NT2/D1 (cell line): ENCODE measurements at regions not wholly inside any gene's neighbourhood (a gene's known extent, or its start where the extent isn't known, plus 50 kb on each side); places are given as distances from the start of the nearest gene placed in this dataset.

ENCODE experiments used
- YY1 ChIP-seq: IDR thresholded peaks from 2 replicates; pipeline ENCODE4 v1.6.1; 2011; ENCODE audit not compliant: insufficient read length, insufficient read depth
- ZNF274 ChIP-seq: IDR thresholded peaks from 2 replicates; pipeline ENCODE4 v1.6.1; 2011; ENCODE audit warnings: mild to moderate bottlenecking, low read depth, low read length

- TF ChIP-seq YY1 (no peak), ZNF274 (no peak)
Measured at GRCh38 chr2:45237128-45237527, 227.9 kb upstream of the SIX2 start.
